ENCODE measurements at regions not wholly inside any gene's neighbourhood (a gene's known extent, or its start where the extent isn't known, plus 50 kb on each side); places are given as distances from the start of the nearest gene placed in this dataset.

DNA sequence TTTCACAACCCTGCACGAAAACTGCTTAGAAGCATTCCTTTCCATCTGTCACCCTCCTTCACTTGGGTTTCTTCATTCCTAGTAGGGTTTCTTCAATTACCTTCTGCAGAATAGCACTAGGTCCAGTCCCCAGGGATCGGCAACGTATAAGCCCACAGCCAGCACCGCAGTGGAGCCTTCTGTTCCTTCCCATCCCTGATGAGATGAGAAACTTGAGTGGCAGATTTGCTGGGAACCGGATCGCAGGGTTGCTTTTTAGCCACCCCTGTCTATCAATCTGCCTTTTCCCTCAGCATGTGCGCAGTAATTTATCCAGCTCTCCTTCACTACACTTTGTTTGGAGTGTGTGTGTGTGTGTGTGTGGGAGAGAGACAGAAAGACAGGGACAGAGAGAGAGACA is 94.2 kb downstream of the CD8B2 start:
- no peak for TF ChIP-seq POLR2A (IDR thresholded peaks at IDR 0.05; ENCODE audit: low read depth, low read length)
- no peak for TF ChIP-seq TAF1 (IDR thresholded peaks at IDR 0.05; ENCODE audit: low read depth, low read length)
- TF ChIP-seq POLR2AphosphoS5 (IDR thresholded peaks at IDR 0.05; ENCODE audit: low read depth, low read length) = no peak
